K562 (cell line): ENCODE measurements at regions not wholly inside any gene's neighbourhood (a gene's known extent, or its start where the extent isn't known, plus 50 kb on each side); places are given as distances from the start of the nearest gene placed in this dataset.

Source experiments
- BDP1 ChIP-seq: IDR thresholded peaks from 3 replicates; pipeline ENCODE4 v1.6.1; 2011; ENCODE audit not compliant: insufficient read length, insufficient read depth
- C11orf30 ChIP-seq: fragments of 450-650 bp; IDR thresholded peaks from 2 replicates; pipeline ENCODE4 v1.6.1; 2016; ENCODE audit warnings: low read depth, mild to moderate bottlenecking
- CBFA2T3 ChIP-seq: fragments of 450-650 bp; IDR thresholded peaks from 2 replicates; pipeline ENCODE4 v1.6.1; 2017
- FOXJ3 ChIP-seq: sonication (generic); formaldehyde crosslinking; IDR thresholded peaks from 2 replicates; pipeline ENCODE4 v1.4.0; 2020; ENCODE audit warnings: mild to moderate bottlenecking, missing genetic modification reagents
- KLF1 ChIP-seq: fragments of 450-650 bp; IDR thresholded peaks from 2 replicates; pipeline ENCODE4 v1.6.1; 2016; ENCODE audit warnings: missing genetic modification characterization, missing compliant biosample characterization
- NCOR1 ChIP-seq: fragments of 450-650 bp; IDR thresholded peaks from 2 replicates; pipeline ENCODE4 v1.6.1; 2016; ENCODE audit warnings: mild to moderate bottlenecking, moderate library complexity
- PHF20 ChIP-seq: fragments of 450-650 bp; IDR thresholded peaks from 2 replicates; pipeline ENCODE4 v1.6.1; 2018; ENCODE audit not compliant: partially characterized antibody
- SETDB1 ChIP-seq: IDR thresholded peaks from one replicate; pipeline ENCODE4 v1.6.1; 2012; ENCODE audit warnings: low read length, control low read depth, inconsistent platforms
- SREBF1 ChIP-seq: fragments of 150-350 bp; IDR thresholded peaks from 2 replicates; pipeline ENCODE4 v1.6.1; 2014; ENCODE audit warnings: antibody characterized with exemption, low read depth, low read length, borderline replicate concordance
- ZFP30 ChIP-seq: fragments of 250-450 bp; sonication (Bioruptor Pico); IDR thresholded peaks from 2 replicates; pipeline ENCODE4 v1.8.0; 2022; ENCODE audit warnings: moderate library complexity, mild to moderate bottlenecking, inconsistent platforms, borderline replicate concordance
- ZNF311 ChIP-seq: fragments of 250-450 bp; sonication (Bioruptor Pico); IDR thresholded peaks from 2 replicates; pipeline ENCODE4 v1.4.0; 2020; ENCODE audit warnings: mild to moderate bottlenecking, moderate library complexity
- ZNF589 ChIP-seq: fragments of 200-800 bp; sonication (Bioruptor generic); IDR thresholded peaks from 2 replicates; pipeline ENCODE4 v1.6.1; 2016; ENCODE audit warnings: low read depth, missing genetic modification characterization, missing compliant biosample characterization
- TF ChIP-seq, protein P1 (sequence below): fragments of 150-350 bp; IDR thresholded peaks from 2 replicates; pipeline ENCODE4 v1.6.1; 2014; ENCODE audit warnings: low read depth, mild to moderate bottlenecking, low read length, borderline replicate concordance
- TF ChIP-seq, protein P2 (sequence below): fragments of 200-600 bp; sonication (generic); IDR thresholded peaks from one replicate; pipeline ENCODE4 v1.6.1; 2012; ENCODE audit warnings: mild to moderate bottlenecking, low read depth, low read length, inconsistent platforms
- TF ChIP-seq, protein P3 (sequence below): fragments of 250-450 bp; sonication (Bioruptor Pico); IDR thresholded peaks from 2 replicates; pipeline ENCODE4 v1.8.0; 2021; ENCODE audit warnings: mild to moderate bottlenecking, moderate library complexity

DNA sequence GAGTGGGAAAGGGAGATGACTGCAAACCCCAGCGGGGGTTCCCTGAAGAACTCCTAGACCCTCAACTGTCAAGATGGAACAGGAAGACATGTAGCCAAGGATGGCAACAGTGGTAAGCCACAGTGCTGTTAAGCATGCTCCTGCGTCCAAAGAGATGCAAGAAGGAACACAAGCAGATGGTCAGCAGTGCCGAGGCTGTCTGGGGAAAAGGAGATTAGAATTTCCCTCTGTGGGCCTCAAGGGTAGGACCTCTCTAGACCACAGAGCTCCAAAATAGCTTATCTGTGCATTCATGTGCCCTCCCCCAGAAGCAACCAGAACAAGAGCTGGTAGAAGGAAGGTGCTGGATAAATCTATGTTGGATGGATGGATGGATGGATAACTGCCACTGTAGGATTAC lies 82.0 kb upstream of the CPEB2 start (continued):
- TF ChIP-seq SREBF1 (no peak), SETDB1 (no peak), FOXJ3 (CRISPR knock-in tag) (no peak), CBFA2T3 (peak; percentile 91), C11orf30 (no peak), BDP1 (no peak), ZNF311 (CRISPR knock-in tag) (no peak), NCOR1 (peak; percentile 71), ZNF589 (no peak), ZFP30 (CRISPR knock-in tag) (no peak), PHF20 (no peak), KLF1 (tag) (no peak)
- TF ChIP-seq, protein P1, sequence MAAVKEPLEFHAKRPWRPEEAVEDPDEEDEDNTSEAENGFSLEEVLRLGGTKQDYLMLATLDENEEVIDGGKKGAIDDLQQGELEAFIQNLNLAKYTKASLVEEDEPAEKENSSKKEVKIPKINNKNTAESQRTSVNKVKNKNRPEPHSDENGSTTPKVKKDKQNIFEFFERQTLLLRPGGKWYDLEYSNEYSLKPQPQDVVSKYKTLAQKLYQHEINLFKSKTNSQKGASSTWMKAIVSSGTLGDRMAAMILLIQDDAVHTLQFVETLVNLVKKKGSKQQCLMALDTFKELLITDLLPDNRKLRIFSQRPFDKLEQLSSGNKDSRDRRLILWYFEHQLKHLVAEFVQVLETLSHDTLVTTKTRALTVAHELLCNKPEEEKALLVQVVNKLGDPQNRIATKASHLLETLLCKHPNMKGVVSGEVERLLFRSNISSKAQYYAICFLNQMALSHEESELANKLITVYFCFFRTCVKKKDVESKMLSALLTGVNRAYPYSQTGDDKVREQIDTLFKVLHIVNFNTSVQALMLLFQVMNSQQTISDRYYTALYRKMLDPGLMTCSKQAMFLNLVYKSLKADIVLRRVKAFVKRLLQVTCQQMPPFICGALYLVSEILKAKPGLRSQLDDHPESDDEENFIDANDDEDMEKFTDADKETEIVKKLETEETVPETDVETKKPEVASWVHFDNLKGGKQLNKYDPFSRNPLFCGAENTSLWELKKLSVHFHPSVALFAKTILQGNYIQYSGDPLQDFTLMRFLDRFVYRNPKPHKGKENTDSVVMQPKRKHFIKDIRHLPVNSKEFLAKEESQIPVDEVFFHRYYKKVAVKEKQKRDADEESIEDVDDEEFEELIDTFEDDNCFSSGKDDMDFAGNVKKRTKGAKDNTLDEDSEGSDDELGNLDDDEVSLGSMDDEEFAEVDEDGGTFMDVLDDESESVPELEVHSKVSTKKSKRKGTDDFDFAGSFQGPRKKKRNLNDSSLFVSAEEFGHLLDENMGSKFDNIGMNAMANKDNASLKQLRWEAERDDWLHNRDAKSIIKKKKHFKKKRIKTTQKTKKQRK = no peak
- TF ChIP-seq, protein P2, sequence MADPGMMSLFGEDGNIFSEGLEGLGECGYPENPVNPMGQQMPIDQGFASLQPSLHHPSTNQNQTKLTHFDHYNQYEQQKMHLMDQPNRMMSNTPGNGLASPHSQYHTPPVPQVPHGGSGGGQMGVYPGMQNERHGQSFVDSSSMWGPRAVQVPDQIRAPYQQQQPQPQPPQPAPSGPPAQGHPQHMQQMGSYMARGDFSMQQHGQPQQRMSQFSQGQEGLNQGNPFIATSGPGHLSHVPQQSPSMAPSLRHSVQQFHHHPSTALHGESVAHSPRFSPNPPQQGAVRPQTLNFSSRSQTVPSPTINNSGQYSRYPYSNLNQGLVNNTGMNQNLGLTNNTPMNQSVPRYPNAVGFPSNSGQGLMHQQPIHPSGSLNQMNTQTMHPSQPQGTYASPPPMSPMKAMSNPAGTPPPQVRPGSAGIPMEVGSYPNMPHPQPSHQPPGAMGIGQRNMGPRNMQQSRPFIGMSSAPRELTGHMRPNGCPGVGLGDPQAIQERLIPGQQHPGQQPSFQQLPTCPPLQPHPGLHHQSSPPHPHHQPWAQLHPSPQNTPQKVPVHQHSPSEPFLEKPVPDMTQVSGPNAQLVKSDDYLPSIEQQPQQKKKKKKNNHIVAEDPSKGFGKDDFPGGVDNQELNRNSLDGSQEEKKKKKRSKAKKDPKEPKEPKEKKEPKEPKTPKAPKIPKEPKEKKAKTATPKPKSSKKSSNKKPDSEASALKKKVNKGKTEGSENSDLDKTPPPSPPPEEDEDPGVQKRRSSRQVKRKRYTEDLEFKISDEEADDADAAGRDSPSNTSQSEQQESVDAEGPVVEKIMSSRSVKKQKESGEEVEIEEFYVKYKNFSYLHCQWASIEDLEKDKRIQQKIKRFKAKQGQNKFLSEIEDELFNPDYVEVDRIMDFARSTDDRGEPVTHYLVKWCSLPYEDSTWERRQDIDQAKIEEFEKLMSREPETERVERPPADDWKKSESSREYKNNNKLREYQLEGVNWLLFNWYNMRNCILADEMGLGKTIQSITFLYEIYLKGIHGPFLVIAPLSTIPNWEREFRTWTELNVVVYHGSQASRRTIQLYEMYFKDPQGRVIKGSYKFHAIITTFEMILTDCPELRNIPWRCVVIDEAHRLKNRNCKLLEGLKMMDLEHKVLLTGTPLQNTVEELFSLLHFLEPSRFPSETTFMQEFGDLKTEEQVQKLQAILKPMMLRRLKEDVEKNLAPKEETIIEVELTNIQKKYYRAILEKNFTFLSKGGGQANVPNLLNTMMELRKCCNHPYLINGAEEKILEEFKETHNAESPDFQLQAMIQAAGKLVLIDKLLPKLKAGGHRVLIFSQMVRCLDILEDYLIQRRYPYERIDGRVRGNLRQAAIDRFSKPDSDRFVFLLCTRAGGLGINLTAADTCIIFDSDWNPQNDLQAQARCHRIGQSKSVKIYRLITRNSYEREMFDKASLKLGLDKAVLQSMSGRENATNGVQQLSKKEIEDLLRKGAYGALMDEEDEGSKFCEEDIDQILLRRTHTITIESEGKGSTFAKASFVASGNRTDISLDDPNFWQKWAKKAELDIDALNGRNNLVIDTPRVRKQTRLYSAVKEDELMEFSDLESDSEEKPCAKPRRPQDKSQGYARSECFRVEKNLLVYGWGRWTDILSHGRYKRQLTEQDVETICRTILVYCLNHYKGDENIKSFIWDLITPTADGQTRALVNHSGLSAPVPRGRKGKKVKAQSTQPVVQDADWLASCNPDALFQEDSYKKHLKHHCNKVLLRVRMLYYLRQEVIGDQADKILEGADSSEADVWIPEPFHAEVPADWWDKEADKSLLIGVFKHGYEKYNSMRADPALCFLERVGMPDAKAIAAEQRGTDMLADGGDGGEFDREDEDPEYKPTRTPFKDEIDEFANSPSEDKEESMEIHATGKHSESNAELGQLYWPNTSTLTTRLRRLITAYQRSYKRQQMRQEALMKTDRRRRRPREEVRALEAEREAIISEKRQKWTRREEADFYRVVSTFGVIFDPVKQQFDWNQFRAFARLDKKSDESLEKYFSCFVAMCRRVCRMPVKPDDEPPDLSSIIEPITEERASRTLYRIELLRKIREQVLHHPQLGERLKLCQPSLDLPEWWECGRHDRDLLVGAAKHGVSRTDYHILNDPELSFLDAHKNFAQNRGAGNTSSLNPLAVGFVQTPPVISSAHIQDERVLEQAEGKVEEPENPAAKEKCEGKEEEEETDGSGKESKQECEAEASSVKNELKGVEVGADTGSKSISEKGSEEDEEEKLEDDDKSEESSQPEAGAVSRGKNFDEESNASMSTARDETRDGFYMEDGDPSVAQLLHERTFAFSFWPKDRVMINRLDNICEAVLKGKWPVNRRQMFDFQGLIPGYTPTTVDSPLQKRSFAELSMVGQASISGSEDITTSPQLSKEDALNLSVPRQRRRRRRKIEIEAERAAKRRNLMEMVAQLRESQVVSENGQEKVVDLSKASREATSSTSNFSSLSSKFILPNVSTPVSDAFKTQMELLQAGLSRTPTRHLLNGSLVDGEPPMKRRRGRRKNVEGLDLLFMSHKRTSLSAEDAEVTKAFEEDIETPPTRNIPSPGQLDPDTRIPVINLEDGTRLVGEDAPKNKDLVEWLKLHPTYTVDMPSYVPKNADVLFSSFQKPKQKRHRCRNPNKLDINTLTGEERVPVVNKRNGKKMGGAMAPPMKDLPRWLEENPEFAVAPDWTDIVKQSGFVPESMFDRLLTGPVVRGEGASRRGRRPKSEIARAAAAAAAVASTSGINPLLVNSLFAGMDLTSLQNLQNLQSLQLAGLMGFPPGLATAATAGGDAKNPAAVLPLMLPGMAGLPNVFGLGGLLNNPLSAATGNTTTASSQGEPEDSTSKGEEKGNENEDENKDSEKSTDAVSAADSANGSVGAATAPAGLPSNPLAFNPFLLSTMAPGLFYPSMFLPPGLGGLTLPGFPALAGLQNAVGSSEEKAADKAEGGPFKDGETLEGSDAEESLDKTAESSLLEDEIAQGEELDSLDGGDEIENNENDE = no peak
- TF ChIP-seq, protein P3, sequence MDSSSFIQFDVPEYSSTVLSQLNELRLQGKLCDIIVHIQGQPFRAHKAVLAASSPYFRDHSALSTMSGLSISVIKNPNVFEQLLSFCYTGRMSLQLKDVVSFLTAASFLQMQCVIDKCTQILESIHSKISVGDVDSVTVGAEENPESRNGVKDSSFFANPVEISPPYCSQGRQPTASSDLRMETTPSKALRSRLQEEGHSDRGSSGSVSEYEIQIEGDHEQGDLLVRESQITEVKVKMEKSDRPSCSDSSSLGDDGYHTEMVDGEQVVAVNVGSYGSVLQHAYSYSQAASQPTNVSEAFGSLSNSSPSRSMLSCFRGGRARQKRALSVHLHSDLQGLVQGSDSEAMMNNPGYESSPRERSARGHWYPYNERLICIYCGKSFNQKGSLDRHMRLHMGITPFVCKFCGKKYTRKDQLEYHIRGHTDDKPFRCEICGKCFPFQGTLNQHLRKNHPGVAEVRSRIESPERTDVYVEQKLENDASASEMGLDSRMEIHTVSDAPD = no peak
